ENCODE measurements at regions not wholly inside any gene's neighbourhood (a gene's known extent, or its start where the extent isn't known, plus 50 kb on each side); places are given as distances from the start of the nearest gene placed in this dataset.
"Not testable (repeated sequence)": the region's sequence is repeated elsewhere in the genome, so short reads cannot be mapped to it uniquely, and the experiment has no call there.

DNA sequence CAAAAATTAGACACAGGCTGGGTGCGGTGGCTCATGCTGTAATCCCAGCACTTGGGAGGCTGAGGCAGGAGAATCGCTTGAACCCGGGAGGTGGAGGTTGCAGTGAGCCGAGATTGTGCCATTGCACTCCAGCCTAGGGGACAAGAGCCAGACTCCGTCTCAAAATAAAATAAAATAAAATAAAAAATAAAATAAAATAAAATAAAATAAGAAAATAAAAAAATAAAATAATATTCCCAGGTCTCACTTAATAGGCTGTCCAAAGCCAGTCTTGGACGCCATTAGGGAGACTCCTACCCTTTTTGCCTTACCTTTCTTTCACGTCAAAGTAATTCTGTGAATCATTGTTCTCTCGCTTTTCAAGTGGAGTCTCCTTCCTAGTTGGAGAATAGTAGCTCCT is 172.3 kb downstream of the OR2B2 start:
- TF ChIP-seq, protein P1, sequence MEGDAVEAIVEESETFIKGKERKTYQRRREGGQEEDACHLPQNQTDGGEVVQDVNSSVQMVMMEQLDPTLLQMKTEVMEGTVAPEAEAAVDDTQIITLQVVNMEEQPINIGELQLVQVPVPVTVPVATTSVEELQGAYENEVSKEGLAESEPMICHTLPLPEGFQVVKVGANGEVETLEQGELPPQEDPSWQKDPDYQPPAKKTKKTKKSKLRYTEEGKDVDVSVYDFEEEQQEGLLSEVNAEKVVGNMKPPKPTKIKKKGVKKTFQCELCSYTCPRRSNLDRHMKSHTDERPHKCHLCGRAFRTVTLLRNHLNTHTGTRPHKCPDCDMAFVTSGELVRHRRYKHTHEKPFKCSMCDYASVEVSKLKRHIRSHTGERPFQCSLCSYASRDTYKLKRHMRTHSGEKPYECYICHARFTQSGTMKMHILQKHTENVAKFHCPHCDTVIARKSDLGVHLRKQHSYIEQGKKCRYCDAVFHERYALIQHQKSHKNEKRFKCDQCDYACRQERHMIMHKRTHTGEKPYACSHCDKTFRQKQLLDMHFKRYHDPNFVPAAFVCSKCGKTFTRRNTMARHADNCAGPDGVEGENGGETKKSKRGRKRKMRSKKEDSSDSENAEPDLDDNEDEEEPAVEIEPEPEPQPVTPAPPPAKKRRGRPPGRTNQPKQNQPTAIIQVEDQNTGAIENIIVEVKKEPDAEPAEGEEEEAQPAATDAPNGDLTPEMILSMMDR (IDR thresholded peaks at IDR 0.05): not testable (repeated sequence)
- TF ChIP-seq MAFK (IDR thresholded peaks at IDR 0.05; ENCODE audit: partially characterized antibody); ZNF302 (CRISPR knock-in tag; IDR thresholded peaks at IDR 0.05); POLR2AphosphoS2 (conservative IDR thresholded peaks at IDR 0.05; ENCODE audit: low read length); CBX8 (IDR thresholded peaks at IDR 0.05); RAD21 (conservative IDR thresholded peaks at IDR 0.05 in 1 of 2, IDR thresholded peaks at IDR 0.05 in 1 of 2): not testable (repeated sequence)
- TF ChIP-seq, protein P2, sequence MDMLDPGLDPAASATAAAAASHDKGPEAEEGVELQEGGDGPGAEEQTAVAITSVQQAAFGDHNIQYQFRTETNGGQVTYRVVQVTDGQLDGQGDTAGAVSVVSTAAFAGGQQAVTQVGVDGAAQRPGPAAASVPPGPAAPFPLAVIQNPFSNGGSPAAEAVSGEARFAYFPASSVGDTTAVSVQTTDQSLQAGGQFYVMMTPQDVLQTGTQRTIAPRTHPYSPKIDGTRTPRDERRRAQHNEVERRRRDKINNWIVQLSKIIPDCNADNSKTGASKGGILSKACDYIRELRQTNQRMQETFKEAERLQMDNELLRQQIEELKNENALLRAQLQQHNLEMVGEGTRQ (IDR thresholded peaks at IDR 0.05): not testable (repeated sequence)
- TF ChIP-seq, protein P3, sequence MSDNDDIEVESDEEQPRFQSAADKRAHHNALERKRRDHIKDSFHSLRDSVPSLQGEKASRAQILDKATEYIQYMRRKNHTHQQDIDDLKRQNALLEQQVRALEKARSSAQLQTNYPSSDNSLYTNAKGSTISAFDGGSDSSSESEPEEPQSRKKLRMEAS (IDR thresholded peaks at IDR 0.05): not testable (repeated sequence)
- TF ChIP-seq, protein P4, sequence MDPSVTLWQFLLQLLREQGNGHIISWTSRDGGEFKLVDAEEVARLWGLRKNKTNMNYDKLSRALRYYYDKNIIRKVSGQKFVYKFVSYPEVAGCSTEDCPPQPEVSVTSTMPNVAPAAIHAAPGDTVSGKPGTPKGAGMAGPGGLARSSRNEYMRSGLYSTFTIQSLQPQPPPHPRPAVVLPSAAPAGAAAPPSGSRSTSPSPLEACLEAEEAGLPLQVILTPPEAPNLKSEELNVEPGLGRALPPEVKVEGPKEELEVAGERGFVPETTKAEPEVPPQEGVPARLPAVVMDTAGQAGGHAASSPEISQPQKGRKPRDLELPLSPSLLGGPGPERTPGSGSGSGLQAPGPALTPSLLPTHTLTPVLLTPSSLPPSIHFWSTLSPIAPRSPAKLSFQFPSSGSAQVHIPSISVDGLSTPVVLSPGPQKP (IDR thresholded peaks at IDR 0.05; ENCODE audit: low read depth, low read length): not testable (repeated sequence)
